ENCODE measurements at regions not wholly inside any gene's neighbourhood (a gene's known extent, or its start where the extent isn't known, plus 50 kb on each side); places are given as distances from the start of the nearest gene placed in this dataset.

DNA sequence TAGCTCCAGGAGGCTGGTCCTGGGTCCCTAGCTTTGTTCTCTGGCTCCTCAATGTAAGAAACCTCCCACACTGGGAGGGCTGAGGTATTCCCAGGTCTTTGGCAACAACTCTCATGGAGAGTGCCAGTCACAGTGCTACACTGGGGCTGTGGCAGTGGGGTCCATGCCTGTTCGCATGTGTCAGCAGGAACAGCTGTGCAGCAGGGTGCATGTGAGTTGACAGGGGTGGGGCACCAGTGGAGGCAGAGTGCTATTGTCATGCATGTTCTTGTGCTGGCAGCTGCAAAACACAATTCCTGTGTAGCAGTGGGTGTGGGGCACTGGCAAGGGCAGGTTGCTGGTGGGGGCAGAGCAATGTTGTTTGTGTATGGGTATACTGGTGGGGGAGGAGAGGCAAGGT is 246.0 kb downstream of the CXXC4 start:
- Histone ChIP-seq H3K9me3 (ENCODE audit: control insufficient read depth in 2 of 2, low read length in 2 of 2) (peaks cover 0 to 3% of the 10 kb centered on the region in 2 donors), H3K9ac (ENCODE audit: low read length in 2 of 2) (no peak overlapping the region), H3K36me3 (ENCODE audit: control insufficient read depth in 2 of 2, insufficient read depth in 2 of 2, low read length in 2 of 2) (no peaks in the 10 kb centered on the region), H3K27me3 (ENCODE audit: control insufficient read depth in 1 of 2, insufficient read depth in 2 of 2, low read length in 2 of 2) (no peaks in the 10 kb centered on the region), H3K27ac (ENCODE audit: low read length) (no peak overlapping the region), H3K4me1 (ENCODE audit: control insufficient read depth, insufficient read depth, low read length) (no peaks in the 10 kb centered on the region), H3K4me3 (ENCODE audit: low read length in 2 of 2) (no peak overlapping the region)

- no peaks in the 10 kb centered on the region for H3K36me3 ChIP-seq (ENCODE audit: control insufficient read depth in 2 of 2, insufficient read depth in 2 of 2, low read length in 2 of 2)
- H3K4me3 ChIP-seq (ENCODE audit: low read length in 2 of 2), result no peak overlapping the region
- no peak overlapping the region for H3K27ac ChIP-seq (ENCODE audit: low read length)
- no peaks in the 10 kb centered on the region for H3K4me1 ChIP-seq (ENCODE audit: control insufficient read depth, insufficient read depth, low read length)
- H3K27me3 ChIP-seq (ENCODE audit: control insufficient read depth in 1 of 2, insufficient read depth in 2 of 2, low read length in 2 of 2), result no peaks in the 10 kb centered on the region
- no peak overlapping the region for H3K9ac ChIP-seq (ENCODE audit: low read length in 2 of 2)
- no peaks in the 10 kb centered on the region for H3K9me3 ChIP-seq (ENCODE audit: control insufficient read depth in 2 of 2, low read length in 2 of 2)
Measured at GRCh38 chr4:104235967-104236366, 258.7 kb downstream of the CXXC4 start.

- no peaks in the 10 kb centered on the region for H3K36me3 ChIP-seq (ENCODE audit: control insufficient read depth in 2 of 2, insufficient read depth in 2 of 2, low read length in 2 of 2)
- no peak overlapping the region for H3K27ac ChIP-seq (ENCODE audit: low read length)
- H3K4me1 ChIP-seq (ENCODE audit: control insufficient read depth, insufficient read depth, low read length), result no peaks in the 10 kb centered on the region
- no peaks in the 10 kb centered on the region for H3K27me3 ChIP-seq (ENCODE audit: control insufficient read depth in 1 of 2, insufficient read depth in 2 of 2, low read length in 2 of 2)
- no peak overlapping the region for H3K9ac ChIP-seq (ENCODE audit: low read length in 2 of 2)
- H3K9me3 ChIP-seq (ENCODE audit: control insufficient read depth in 2 of 2, low read length in 2 of 2), result no peaks in the 10 kb centered on the region
- H3K4me3 ChIP-seq (ENCODE audit: low read length in 2 of 2), result no peak overlapping the region
Measured at GRCh38 chr4:104217526-104217925, 277.2 kb downstream of the CXXC4 start.

DNA sequence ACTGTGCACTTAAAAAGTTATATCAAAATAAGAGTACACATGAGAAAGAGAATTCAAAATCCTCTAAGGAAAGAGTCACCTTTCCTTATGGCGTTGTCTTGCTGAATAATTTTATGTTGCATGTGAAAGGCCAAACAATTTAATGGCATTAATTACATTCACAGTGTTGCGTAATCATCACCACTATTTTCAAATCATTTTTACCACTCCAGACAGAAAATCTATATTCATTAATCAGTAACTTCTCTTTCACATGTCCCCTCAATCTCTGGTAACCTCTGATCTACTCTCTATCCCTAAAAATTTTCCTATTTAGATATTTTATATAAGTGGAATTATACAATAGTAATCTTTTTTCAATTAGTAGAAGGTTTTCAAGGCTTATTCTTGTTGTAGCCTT is 283.0 kb downstream of the CXXC4 start:
- Histone ChIP-seq H3K4me1 (ENCODE audit: control insufficient read depth, insufficient read depth, low read length) (no peaks in the 10 kb centered on the region), H3K9me3 (ENCODE audit: control insufficient read depth in 2 of 2, low read length in 2 of 2) (no peaks in the 10 kb centered on the region), H3K36me3 (ENCODE audit: control insufficient read depth in 2 of 2, insufficient read depth in 2 of 2, low read length in 2 of 2) (no peaks in the 10 kb centered on the region), H3K27ac (ENCODE audit: low read length) (no peak overlapping the region), H3K27me3 (ENCODE audit: control insufficient read depth in 1 of 2, insufficient read depth in 2 of 2, low read length in 2 of 2) (no peaks in the 10 kb centered on the region), H3K4me3 (ENCODE audit: low read length in 2 of 2) (no peak overlapping the region), H3K9ac (ENCODE audit: low read length in 2 of 2) (no peak overlapping the region)

DNA sequence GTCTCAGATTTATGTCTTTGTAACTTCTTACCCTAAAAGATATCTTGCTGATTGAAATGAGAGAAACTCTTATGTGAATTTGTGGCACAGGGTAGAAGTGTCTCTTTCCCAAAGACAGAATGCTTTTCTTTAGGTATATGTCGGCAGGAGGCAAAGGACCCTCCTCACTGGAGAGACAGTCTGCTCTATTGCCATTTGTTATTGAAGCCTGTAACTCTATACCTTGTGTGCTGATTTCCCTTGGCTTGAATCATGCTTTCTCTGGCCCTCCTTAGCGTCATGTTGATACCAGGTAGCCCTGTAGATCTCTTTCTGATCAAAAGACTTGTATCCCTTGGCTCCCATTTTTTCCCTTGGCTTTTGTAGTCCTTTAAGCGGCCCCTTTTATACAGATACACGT is 284.3 kb downstream of the CXXC4 start:
- Histone ChIP-seq H3K4me1 (ENCODE audit: control insufficient read depth, insufficient read depth, low read length) (no peaks in the 10 kb centered on the region), H3K9ac (ENCODE audit: low read length in 2 of 2) (no peak overlapping the region), H3K36me3 (ENCODE audit: control insufficient read depth in 2 of 2, insufficient read depth in 2 of 2, low read length in 2 of 2) (no peaks in the 10 kb centered on the region), H3K27ac (ENCODE audit: low read length) (no peak overlapping the region), H3K27me3 (ENCODE audit: control insufficient read depth in 1 of 2, insufficient read depth in 2 of 2, low read length in 2 of 2) (no peaks in the 10 kb centered on the region), H3K4me3 (ENCODE audit: low read length in 2 of 2) (no peak overlapping the region), H3K9me3 (ENCODE audit: control insufficient read depth in 2 of 2, low read length in 2 of 2) (no peaks in the 10 kb centered on the region)

GRCh38 chr4:104206784-104207183 is 287.9 kb downstream of the CXXC4 start:
- H3K9ac ChIP-seq (ENCODE audit: low read length in 2 of 2), result no peak overlapping the region

GRCh38 chr4:104205116-104205515 is 289.6 kb downstream of the CXXC4 start:
- Histone ChIP-seq H3K4me1 (ENCODE audit: control insufficient read depth, insufficient read depth, low read length) (no peaks in the 10 kb centered on the region), H3K4me3 (ENCODE audit: low read length in 2 of 2) (no peak overlapping the region), H3K9ac (ENCODE audit: low read length in 2 of 2) (no peak overlapping the region), H3K36me3 (ENCODE audit: control insufficient read depth in 2 of 2, insufficient read depth in 2 of 2, low read length in 2 of 2) (no peaks in the 10 kb centered on the region), H3K27ac (ENCODE audit: low read length) (no peak overlapping the region), H3K9me3 (ENCODE audit: control insufficient read depth in 2 of 2, low read length in 2 of 2) (no peaks in the 10 kb centered on the region), H3K27me3 (ENCODE audit: control insufficient read depth in 1 of 2, insufficient read depth in 2 of 2, low read length in 2 of 2) (no peaks in the 10 kb centered on the region)

More at GRCh38 chr4:104206784-104207183, 287.9 kb downstream of the CXXC4 start:
- Histone ChIP-seq H3K4me3 (ENCODE audit: low read length in 2 of 2) (no peak overlapping the region), H3K4me1 (ENCODE audit: control insufficient read depth, insufficient read depth, low read length) (no peaks in the 10 kb centered on the region), H3K9me3 (ENCODE audit: control insufficient read depth in 2 of 2, low read length in 2 of 2) (no peaks in the 10 kb centered on the region), H3K27me3 (ENCODE audit: control insufficient read depth in 1 of 2, insufficient read depth in 2 of 2, low read length in 2 of 2) (no peaks in the 10 kb centered on the region), H3K36me3 (ENCODE audit: control insufficient read depth in 2 of 2, insufficient read depth in 2 of 2, low read length in 2 of 2) (no peaks in the 10 kb centered on the region), H3K27ac (ENCODE audit: low read length) (no peak overlapping the region)

DNA sequence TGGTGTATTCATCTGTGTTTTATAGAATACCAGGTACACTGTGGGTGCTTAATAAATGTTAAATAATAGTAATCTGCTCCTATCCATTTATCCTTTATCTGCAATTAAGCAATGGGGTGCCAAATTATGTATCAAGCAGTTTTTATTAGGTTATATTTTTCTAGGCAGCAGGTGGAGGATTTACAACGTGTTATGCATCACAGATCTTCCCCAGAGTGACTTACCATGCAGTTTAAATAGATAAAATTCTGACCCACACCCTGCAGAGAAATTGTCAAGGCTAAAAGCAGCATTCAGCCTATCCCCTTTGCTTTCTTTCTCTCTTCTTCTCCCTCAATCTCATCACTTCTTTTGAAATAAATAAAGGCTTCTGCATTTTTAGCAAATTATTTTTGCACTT is 306.4 kb downstream of the CXXC4 start:
- Histone ChIP-seq H3K27ac (ENCODE audit: low read length) (no peak overlapping the region), H3K9ac (ENCODE audit: low read length in 2 of 2) (no peak overlapping the region), H3K9me3 (ENCODE audit: control insufficient read depth in 2 of 2, low read length in 2 of 2) (no peaks in the 10 kb centered on the region), H3K4me3 (ENCODE audit: low read length in 2 of 2) (no peak overlapping the region), H3K36me3 (ENCODE audit: control insufficient read depth in 2 of 2, insufficient read depth in 2 of 2, low read length in 2 of 2) (no peaks in the 10 kb centered on the region), H3K27me3 (ENCODE audit: control insufficient read depth in 1 of 2, insufficient read depth in 2 of 2, low read length in 2 of 2) (no peaks in the 10 kb centered on the region), H3K4me1 (ENCODE audit: control insufficient read depth, insufficient read depth, low read length) (no peaks in the 10 kb centered on the region)

DNA sequence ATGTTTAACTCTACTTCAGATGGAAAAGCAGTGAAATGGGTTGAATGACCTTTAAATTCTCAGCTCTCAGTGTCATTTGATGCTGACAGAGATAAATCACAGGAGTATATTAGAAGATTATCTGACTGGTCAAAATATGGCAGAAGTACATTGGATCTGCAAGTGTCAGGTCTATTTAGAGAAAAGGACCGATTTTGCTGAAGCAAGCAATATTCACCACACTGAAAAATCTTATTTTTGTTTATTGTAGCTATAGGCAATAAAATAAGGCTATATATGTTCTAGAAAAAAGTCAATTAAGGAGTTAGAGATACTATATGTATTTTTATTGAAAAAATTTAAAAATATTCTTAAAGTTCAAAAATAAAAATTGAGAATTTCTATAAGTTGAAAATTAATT is 325.3 kb downstream of the CXXC4 start:
- Histone ChIP-seq H3K4me3 (ENCODE audit: low read length in 2 of 2) (no peak overlapping the region), H3K27ac (ENCODE audit: low read length) (no peak overlapping the region), H3K9me3 (ENCODE audit: control insufficient read depth in 2 of 2, low read length in 2 of 2) (no peaks in the 10 kb centered on the region), H3K4me1 (ENCODE audit: control insufficient read depth, insufficient read depth, low read length) (no peaks in the 10 kb centered on the region), H3K27me3 (ENCODE audit: control insufficient read depth in 1 of 2, insufficient read depth in 2 of 2, low read length in 2 of 2) (no peaks in the 10 kb centered on the region), H3K9ac (ENCODE audit: low read length in 2 of 2) (no peak overlapping the region), H3K36me3 (ENCODE audit: control insufficient read depth in 2 of 2, insufficient read depth in 2 of 2, low read length in 2 of 2) (no peaks in the 10 kb centered on the region)

GRCh38 chr4:104166749-104167148 is 327.9 kb downstream of the CXXC4 start:
- H3K4me3 ChIP-seq (ENCODE audit: low read length in 2 of 2), result no peak overlapping the region
- H3K36me3 ChIP-seq (ENCODE audit: control insufficient read depth in 2 of 2, insufficient read depth in 2 of 2, low read length in 2 of 2), result no peaks in the 10 kb centered on the region
- no peaks in the 10 kb centered on the region for H3K9me3 ChIP-seq (ENCODE audit: control insufficient read depth in 2 of 2, low read length in 2 of 2)
- H3K9ac ChIP-seq (ENCODE audit: low read length in 2 of 2), result no peak overlapping the region
- no peaks in the 10 kb centered on the region for H3K4me1 ChIP-seq (ENCODE audit: control insufficient read depth, insufficient read depth, low read length)
- no peaks in the 10 kb centered on the region for H3K27me3 ChIP-seq (ENCODE audit: control insufficient read depth in 1 of 2, insufficient read depth in 2 of 2, low read length in 2 of 2)
- no peak overlapping the region for H3K27ac ChIP-seq (ENCODE audit: low read length)

DNA sequence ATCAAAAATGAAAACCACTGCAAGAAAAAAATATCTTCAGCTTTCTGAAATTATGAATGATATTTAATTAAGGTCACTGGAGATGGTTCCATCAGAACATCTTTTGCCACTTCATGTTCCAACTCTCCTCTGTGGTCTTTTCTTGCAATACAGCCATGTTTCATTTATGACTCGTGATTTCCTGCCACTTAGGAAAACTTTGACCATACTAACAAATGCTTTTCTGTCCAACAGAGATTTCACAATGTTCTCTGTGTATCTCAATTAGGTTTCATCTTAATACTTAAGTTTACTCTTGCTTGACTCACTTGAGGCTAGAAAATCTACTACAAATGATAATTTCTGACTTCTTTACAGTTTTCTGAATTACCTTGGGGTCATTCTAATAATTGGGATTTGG is 330.9 kb downstream of the CXXC4 start:
- H3K4me1 ChIP-seq (ENCODE audit: control insufficient read depth, insufficient read depth, low read length), result no peaks in the 10 kb centered on the region
- H3K27ac ChIP-seq (ENCODE audit: low read length), result no peak overlapping the region
- H3K36me3 ChIP-seq (ENCODE audit: control insufficient read depth in 2 of 2, insufficient read depth in 2 of 2, low read length in 2 of 2), result no peaks in the 10 kb centered on the region
- H3K4me3 ChIP-seq (ENCODE audit: low read length in 2 of 2), result no peak overlapping the region
- no peaks in the 10 kb centered on the region for H3K9me3 ChIP-seq (ENCODE audit: control insufficient read depth in 2 of 2, low read length in 2 of 2)
- no peaks in the 10 kb centered on the region for H3K27me3 ChIP-seq (ENCODE audit: control insufficient read depth in 1 of 2, insufficient read depth in 2 of 2, low read length in 2 of 2)
- H3K9ac ChIP-seq (ENCODE audit: low read length in 2 of 2), result no peak overlapping the region

DNA sequence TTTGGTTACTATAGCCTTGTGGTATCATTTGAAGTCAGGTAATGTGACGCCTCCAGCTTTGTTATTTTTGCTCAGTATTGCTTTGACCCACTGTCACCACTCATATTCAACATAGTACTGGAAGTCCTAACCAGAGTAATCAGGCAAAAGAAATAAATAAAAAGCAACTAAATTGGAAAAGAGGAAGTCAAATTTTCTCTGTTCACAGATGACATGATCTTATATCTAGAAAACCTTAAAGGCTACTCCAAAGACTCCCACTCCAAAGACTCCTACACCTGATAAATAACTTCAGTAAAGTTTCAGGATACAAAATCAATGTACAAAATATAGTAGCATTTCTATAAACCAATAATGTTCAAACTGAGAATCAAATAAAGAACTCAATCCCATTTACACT is 348.6 kb downstream of the CXXC4 start:
- H3K27ac ChIP-seq (ENCODE audit: low read length), result no peak overlapping the region
- no peak overlapping the region for H3K9ac ChIP-seq (ENCODE audit: low read length in 2 of 2)
- no peaks in the 10 kb centered on the region for H3K36me3 ChIP-seq (ENCODE audit: control insufficient read depth in 2 of 2, insufficient read depth in 2 of 2, low read length in 2 of 2)

More for the DNA sequence above, 348.6 kb downstream of the CXXC4 start:
- Histone ChIP-seq H3K4me1 (ENCODE audit: control insufficient read depth, insufficient read depth, low read length) (no peaks in the 10 kb centered on the region), H3K9me3 (ENCODE audit: control insufficient read depth in 2 of 2, low read length in 2 of 2) (no peaks in the 10 kb centered on the region), H3K4me3 (ENCODE audit: low read length in 2 of 2) (no peak overlapping the region), H3K27me3 (ENCODE audit: control insufficient read depth in 1 of 2, insufficient read depth in 2 of 2, low read length in 2 of 2) (no peaks in the 10 kb centered on the region)

All from stomach smooth muscle (tissue), 2 donors.